ENCODE measurements at regions not wholly inside any gene's neighbourhood (a gene's known extent, or its start where the extent isn't known, plus 50 kb on each side); places are given as distances from the start of the nearest gene placed in this dataset.

DNA sequence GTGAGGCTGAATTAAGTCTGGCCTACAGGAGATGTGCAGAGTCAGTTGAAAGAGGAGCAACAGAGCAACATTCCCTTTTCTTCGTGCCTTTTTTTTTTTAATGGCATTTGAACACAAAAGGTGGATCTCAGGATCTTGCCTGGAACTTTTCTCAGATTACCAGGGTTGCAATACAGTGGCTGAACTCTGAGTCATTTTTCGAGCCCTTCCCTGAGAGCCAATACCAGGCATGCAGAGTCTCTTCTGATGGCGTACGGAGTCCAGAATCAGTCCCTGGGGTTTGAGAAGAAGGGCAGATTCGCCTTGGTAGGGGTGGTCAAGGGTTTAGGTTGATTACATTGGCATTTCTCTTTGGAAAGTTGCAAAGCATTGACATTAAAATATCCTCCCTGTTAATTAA lies 271.5 kb downstream of the GAS1 start:
- no peak for TF ChIP-seq JUND (IDR thresholded peaks at IDR 0.05; ENCODE audit: low read depth)
- in situ Hi-C loops (cut with HindIII; ENCODE audit: low pct_unique_long_range_greater_than_20kb, low sequenced_read_pairs) = no loop called here
- DNase-seq (ENCODE audit: low read depth in 1 of 2, low spot score in 1 of 2) = no peak

DNA sequence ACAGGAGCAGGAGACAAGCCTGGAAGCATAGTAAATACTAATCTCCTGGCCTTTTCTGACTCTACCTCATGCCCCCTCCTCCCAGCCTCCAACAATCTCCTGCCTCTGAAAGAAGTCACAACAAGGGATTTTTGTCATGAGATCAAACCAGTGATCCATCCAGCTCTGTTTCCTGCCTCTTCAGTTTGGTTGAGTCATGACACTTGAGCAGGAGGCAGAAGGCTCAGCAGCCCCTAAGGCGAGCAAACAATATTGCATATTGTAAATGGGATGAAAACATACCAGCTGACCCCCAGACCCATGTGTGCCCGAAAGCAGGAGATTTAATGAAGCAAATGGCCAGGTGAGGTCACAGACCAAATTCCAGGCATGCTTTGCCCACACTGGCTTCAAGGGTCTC lies 272.8 kb downstream of the GAS1 start:
- TF ChIP-seq JUND (IDR thresholded peaks at IDR 0.05; ENCODE audit: low read depth) = no peak

DNA sequence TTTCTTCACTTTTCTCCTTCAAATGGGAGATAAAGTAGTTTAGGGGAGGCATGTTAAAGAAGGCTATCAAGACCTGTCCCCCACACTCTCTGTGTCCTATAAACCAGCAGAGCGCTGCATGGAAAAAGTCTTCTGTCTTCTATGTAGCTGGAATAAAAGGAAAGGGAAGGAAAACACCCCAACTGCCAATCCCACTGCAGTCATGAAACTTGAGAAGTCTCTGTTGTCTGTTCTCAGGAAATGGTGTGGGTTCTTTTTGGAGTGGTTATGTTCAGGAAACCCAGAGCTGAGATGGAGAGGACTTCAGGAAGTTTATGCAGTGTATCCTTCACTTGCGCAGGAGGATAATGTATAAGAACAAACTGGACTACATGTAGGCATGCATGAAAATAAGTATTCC lies 274.3 kb downstream of the GAS1 start:
- in situ Hi-C loops (cut with HindIII; ENCODE audit: low pct_unique_long_range_greater_than_20kb, low sequenced_read_pairs) = no loop called here
- TF ChIP-seq JUND (IDR thresholded peaks at IDR 0.05; ENCODE audit: low read depth) = no peak
- no peak for DNase-seq (ENCODE audit: low read depth in 1 of 2, low spot score in 1 of 2)

More for the DNA sequence above, 272.8 kb downstream of the GAS1 start:
- in situ Hi-C loops (cut with HindIII; ENCODE audit: low pct_unique_long_range_greater_than_20kb, low sequenced_read_pairs) = no loop called here
- DNase-seq (ENCODE audit: low read depth in 1 of 2, low spot score in 1 of 2) = no peak

DNA sequence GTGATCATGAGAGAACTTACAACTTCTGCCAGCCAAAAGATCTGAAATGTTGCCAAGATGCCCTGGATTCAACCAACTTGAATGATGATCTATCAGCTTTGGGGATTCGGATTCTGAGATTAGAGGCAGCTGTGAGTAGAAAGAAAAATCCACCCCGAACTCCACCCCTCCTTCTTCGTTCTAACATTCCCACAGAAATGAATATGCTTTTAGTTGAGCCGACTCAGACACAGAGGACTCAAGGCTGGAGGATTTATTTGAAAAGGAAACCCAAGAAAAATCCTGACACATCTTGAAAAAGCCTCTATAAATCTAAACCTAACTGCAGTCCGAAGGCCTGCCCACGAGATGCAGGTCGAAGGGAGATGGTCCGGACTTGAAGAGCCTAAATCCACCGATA lies 275.0 kb downstream of the GAS1 start:
- TF ChIP-seq JUND (IDR thresholded peaks at IDR 0.05; ENCODE audit: low read depth) = no peak
- DNase-seq (ENCODE audit: low read depth in 1 of 2, low spot score in 1 of 2) = no peak
- in situ Hi-C loops (cut with HindIII; ENCODE audit: low pct_unique_long_range_greater_than_20kb, low sequenced_read_pairs) = no loop called here

DNA sequence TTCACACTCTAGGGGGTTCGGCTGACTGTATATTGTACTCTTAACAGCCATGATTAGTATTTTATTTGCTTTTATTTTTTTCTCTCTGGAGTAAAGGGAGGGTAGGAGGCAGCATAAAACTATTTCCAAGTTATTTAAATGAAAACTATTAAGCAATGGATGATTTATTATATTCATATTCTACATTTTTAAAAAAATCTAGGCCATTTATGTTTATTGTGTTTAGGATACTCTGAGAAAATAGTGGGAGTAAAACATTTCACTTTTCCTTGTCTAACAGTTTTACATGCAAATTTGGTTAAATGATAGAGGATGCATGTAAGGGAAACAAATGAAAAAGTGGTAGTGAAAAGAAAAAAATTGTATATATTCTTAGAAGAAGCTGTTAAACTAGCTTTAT lies 276.3 kb downstream of the GAS1 start:
- DNase-seq (ENCODE audit: low read depth in 1 of 2, low spot score in 1 of 2) = no peak
- in situ Hi-C loops (cut with HindIII; ENCODE audit: low pct_unique_long_range_greater_than_20kb, low sequenced_read_pairs) = no loop called here
- TF ChIP-seq JUND (IDR thresholded peaks at IDR 0.05; ENCODE audit: low read depth) = no peak

DNA sequence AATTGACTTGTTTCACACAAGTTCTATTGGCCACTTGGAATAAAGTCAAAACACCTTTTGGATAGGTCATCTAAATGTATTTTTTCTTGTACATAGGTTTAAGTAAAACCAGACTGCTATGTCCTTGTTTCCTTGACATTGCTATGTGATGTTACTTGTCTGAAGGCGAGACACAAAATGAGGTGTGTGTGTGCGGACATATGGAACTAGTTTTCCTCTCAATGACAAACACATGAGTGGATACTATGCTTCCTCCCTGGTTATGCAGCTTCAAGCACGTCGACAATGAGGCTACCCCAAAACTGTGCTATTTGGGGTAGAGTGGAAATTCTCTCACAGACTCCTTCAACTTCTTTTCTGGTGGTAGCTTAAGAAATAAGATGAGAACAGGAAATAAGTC lies 276.8 kb downstream of the GAS1 start:
- no peak for TF ChIP-seq JUND (IDR thresholded peaks at IDR 0.05; ENCODE audit: low read depth)
- in situ Hi-C loops (cut with HindIII; ENCODE audit: low pct_unique_long_range_greater_than_20kb, low sequenced_read_pairs) = no loop called here
- DNase-seq (ENCODE audit: low read depth in 1 of 2, low spot score in 1 of 2) = no peak

DNA sequence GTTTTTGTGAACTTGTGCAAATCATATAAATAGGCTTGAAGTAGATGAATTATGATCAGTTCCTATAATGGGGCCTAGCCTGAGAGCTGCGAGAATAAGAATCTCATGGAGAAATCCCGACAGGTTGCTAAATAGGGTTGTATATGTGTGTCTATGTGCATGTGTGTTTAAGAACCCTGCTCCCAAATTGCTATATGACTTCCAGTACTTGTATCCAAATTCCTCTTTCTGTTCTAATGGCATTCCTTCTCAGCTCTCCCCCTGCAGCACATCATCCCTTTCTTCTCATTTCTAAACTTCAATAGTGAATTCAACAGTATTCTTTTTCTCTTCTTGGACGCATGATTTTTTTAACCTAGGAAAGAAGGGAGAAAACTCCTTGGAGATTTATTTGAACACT lies 277.2 kb downstream of the GAS1 start:
- no peak for TF ChIP-seq JUND (IDR thresholded peaks at IDR 0.05; ENCODE audit: low read depth)
- DNase-seq (ENCODE audit: low read depth in 1 of 2, low spot score in 1 of 2) = no peak
- in situ Hi-C loops (cut with HindIII; ENCODE audit: low pct_unique_long_range_greater_than_20kb, low sequenced_read_pairs) = no loop called here

DNA sequence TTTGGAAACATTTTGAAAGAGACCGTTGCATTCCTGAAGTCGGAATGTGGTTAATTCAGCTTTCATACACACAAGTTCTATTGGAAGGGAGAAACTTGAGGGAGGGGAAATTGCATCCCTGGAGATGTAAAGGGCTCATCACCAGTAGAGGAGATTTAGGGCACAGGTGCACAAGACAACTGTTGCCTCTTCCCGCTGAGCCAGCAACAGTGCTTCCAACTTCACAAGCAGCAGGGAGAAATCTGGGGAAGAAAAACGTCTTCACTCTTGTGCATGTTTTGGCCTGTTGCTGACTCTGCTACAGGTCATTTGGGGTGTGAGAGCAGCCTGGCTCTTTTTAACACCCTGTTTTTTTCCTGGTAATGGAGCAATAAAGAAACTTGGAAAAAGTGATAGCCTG lies 277.9 kb downstream of the GAS1 start:
- no peak for DNase-seq (ENCODE audit: low read depth in 1 of 2, low spot score in 1 of 2)
- in situ Hi-C loops (cut with HindIII; ENCODE audit: low pct_unique_long_range_greater_than_20kb, low sequenced_read_pairs) = no loop called here
- no peak for TF ChIP-seq JUND (IDR thresholded peaks at IDR 0.05; ENCODE audit: low read depth)

DNA sequence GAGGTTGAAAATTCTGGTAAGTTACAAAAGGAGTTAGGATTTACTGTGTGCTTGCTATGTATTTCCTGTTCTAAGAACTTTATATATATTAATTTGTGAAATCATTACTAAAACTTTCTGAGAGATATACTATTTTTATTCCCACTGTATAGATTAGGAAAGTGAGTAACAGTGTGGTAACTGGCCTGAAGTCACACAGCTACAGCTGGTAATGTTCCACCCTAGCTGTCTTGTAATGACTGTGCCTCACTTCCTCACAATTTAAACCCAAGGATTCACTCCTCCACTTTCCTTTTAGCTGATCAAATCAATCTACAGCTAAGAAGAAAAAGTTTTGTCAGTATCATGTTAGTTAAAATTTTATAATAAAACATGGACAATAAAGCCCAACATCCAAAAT lies 278.8 kb downstream of the GAS1 start:
- DNase-seq (ENCODE audit: low read depth in 1 of 2, low spot score in 1 of 2) = no peak
- in situ Hi-C loops (cut with HindIII; ENCODE audit: low pct_unique_long_range_greater_than_20kb, low sequenced_read_pairs) = no loop called here
- TF ChIP-seq JUND (IDR thresholded peaks at IDR 0.05; ENCODE audit: low read depth) = no peak

DNA sequence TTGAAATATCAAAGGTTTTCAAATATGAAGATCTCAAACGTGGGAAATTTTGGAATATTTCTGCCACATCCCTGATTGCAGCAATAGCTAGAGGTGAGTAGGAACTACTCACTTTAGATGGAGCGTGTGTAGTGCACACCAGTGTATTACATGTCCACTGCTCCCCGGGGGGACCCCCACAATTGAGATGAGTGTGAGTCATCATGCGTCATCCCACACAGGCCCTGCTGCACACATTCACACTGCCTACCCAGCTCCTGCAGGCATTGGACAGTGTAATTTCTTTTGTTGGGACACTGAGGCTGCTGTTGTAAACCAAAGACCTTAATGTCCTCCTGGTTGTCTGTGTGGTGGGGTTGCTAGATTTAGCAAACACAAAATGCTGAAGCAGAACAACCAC lies 280.0 kb downstream of the GAS1 start:
- no peak for TF ChIP-seq JUND (IDR thresholded peaks at IDR 0.05; ENCODE audit: low read depth)
- in situ Hi-C loops (cut with HindIII; ENCODE audit: low pct_unique_long_range_greater_than_20kb, low sequenced_read_pairs) = no loop called here
- DNase-seq (ENCODE audit: low read depth in 1 of 2, low spot score in 1 of 2) = no peak

DNA sequence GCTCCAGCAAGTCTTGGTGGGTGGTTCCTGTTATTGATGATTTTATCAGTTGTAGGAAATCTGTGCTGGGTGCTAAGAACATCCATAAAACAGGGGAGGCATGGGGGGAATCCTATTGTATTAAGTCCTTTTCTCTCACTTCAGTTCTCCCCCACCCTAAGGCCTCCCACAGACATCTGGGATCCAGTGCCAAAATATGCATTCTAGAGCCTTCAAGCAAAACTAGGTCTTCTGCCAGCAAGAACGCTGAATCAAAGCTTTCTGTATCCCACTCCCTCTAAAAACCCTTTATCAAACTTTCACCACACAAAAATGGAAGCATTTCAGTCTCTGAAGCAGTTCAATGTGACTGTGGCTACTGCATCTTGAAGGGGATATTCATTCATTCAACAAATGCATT lies 281.9 kb downstream of the GAS1 start:
- in situ Hi-C loops (cut with HindIII; ENCODE audit: low pct_unique_long_range_greater_than_20kb, low sequenced_read_pairs) = no loop called here
- TF ChIP-seq JUND (IDR thresholded peaks at IDR 0.05; ENCODE audit: low read depth) = no peak
- no peak for DNase-seq (ENCODE audit: low read depth in 1 of 2, low spot score in 1 of 2)

DNA sequence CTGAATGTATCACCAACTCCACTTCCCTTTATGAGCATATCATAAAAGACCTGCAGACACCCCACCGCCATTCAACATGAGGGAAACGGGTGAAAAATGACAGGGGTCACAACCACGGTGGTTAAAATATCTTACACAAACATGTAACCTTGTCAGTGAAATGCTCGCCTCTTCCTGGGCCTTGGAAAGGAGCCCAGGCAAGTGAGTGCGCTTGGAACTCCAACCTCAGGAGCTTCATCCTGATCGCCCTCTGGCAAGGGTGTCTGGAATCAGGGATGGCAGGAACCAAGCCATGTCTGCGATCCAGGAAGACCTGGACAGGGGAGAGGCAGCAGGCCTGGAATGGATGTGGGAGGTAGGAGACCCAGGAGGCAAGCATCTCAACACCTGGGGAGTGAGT lies 282.7 kb downstream of the GAS1 start:
- TF ChIP-seq JUND (IDR thresholded peaks at IDR 0.05; ENCODE audit: low read depth) = no peak
- DNase-seq (ENCODE audit: low read depth in 1 of 2, low spot score in 1 of 2) = no peak

DNA sequence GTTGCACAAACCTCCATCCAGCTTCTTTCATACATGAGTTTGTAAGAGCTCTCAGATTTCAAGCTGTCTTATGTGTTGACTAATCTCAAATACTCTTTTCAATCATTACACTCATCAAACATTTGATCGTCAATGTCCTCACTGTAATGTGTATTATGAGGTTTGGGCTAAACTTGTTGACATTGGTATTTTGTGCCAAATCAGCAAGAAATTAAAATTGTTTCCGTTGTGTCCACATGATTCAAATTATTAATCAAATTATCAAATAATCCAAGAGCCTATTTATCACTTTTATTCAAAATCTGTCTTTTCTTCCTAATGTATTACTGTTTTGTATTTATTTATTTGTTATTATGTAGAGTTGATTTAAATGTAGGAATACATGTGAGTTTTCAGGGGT lies 283.4 kb downstream of the GAS1 start:
- no peak for TF ChIP-seq JUND (IDR thresholded peaks at IDR 0.05; ENCODE audit: low read depth)
- DNase-seq (ENCODE audit: low read depth in 1 of 2, low spot score in 1 of 2) = no peak
- in situ Hi-C loops (cut with HindIII; ENCODE audit: low pct_unique_long_range_greater_than_20kb, low sequenced_read_pairs) = no loop called here

More for the DNA sequence above, 282.7 kb downstream of the GAS1 start:
- in situ Hi-C loops (cut with HindIII; ENCODE audit: low pct_unique_long_range_greater_than_20kb, low sequenced_read_pairs) = no loop called here

DNA sequence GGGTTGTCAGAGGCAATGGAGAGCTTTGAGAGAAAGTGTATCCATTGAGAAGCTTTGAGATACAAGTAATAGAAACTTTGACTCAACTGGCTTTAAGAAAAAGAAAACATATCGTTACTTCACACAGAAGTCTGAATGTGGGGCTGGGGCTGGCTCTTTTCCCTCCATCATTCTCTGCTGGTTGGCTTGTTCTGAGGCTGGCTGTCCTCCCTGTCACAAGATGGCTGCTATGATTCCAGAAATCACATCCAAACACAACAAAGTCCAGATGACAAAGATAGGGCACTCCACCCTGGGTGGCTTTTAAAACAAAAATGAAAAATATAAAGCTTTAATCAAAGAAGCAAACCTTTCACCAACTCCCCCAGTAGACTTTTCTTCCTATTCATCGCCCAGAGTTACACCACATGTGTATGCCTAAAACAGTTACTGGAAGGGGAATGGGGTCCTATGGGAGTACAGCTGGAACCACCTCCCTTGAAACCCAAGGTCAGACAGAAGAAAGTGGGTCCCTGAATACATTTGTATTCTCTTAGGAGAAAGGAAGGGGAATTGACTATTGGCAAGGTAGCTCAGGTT lies 284.3 kb downstream of the GAS1 start:
- DNase-seq (ENCODE audit: low read depth in 1 of 2, low spot score in 1 of 2) = no peak
- no peak for TF ChIP-seq JUND (IDR thresholded peaks at IDR 0.05; ENCODE audit: low read depth)
- in situ Hi-C loops (cut with HindIII; ENCODE audit: low pct_unique_long_range_greater_than_20kb, low sequenced_read_pairs) = no loop called here

All from T47D (cell line).